IMR-90 (cell line): ENCODE measurements at regions not wholly inside any gene's neighbourhood (a gene's known extent, or its start where the extent isn't known, plus 50 kb on each side); places are given as distances from the start of the nearest gene placed in this dataset.

Source experiments
- ATAC-seq: fragments of 200-7000 bp; cut with Tn5 transposase; 2 replicates; pipeline ENCODE4 v1.9.1; 2020; ENCODE audit warnings: low read depth, mild to moderate bottlenecking, moderate library complexity
- BruUV-seq: library from RNA; stranded (reverse); fragments of 400-500 nt; replicated peaks from 2 replicates; lab custom pipeline; 2021; lab: Mats Ljungman, UMichigan
- CTCF ChIA-PET: fragments of 300-600 bp; formaldehyde crosslinking; extraction: SDS; loops from one replicate; lab custom pipeline; 2021; ENCODE audit warnings: antibody characterized with exemption; lab: Yijun Ruan, JAX
- POLR2A ChIA-PET: fragments of 300-600 bp; sonication (Branson Sonifier 250); formaldehyde crosslinking; loops from one replicate; lab custom pipeline; 2022; ENCODE audit warnings: antibody characterized with exemption; ENCODE audit not compliant: unreplicated experiment; lab: Charles Lee
- DNase-seq: peaks from one replicate; pipeline ENCODE4 v3.0.0; 2013
- H2AFZ ChIP-seq: replicated peaks from 2 replicates; pipeline ENCODE3; 2013; ENCODE audit warnings: low read length, mild to moderate bottlenecking; ENCODE audit not compliant: poor library complexity
- H2AK5ac ChIP-seq: 2 replicates; pipeline ENCODE4 v1.6.1; 2013; ENCODE audit warnings: low read depth, low read length, inconsistent platforms
- H2AK9ac ChIP-seq: replicated peaks from 2 replicates; pipeline ENCODE3; 2013; ENCODE audit warnings: mild to moderate bottlenecking, low read depth, low read length, moderate library complexity; ENCODE audit not compliant: poor library complexity
- H2BK120ac ChIP-seq: 2 replicates; pipeline ENCODE4 v1.6.1; 2013; ENCODE audit warnings: low read depth, low read length, inconsistent platforms
- H2BK15ac ChIP-seq: 3 replicates; pipeline ENCODE4 v1.6.1; 2013; ENCODE audit warnings: low read depth, low read length, inconsistent platforms
- H2BK20ac ChIP-seq: 2 replicates; pipeline ENCODE4 v1.6.1; 2013; ENCODE audit warnings: low read depth, mild to moderate bottlenecking, inconsistent platforms, low read length, moderate library complexity
- H2BK5ac ChIP-seq: 2 replicates; pipeline ENCODE4 v1.6.1; 2013; ENCODE audit warnings: mild to moderate bottlenecking, low read depth, low read length, inconsistent platforms; ENCODE audit not compliant: poor library complexity, severe bottlenecking
- H3K14ac ChIP-seq: replicated peaks from 2 replicates; pipeline ENCODE4 v1.6.1; 2013; ENCODE audit warnings: low read depth, low read length, inconsistent platforms
- H3K18ac ChIP-seq: 2 replicates; pipeline ENCODE4 v1.6.1; 2013; ENCODE audit warnings: low read depth, low read length, control low read depth
- H3K23ac ChIP-seq: 2 replicates; pipeline ENCODE4 v1.6.1; 2013; ENCODE audit warnings: low read depth, low read length, inconsistent platforms
- H3K27ac ChIP-seq: 2 replicates; pipeline ENCODE4 v1.5.1; 2013; ENCODE audit warnings: mild to moderate bottlenecking, control low read depth, low read length; ENCODE audit not compliant: insufficient read depth
- H3K27me3 ChIP-seq: 2 replicates; pipeline ENCODE4 v1.6.1; 2013; ENCODE audit warnings: low read length; ENCODE audit not compliant: control insufficient read depth, insufficient read depth
- H3K36me3 ChIP-seq: 2 replicates; pipeline ENCODE4 v1.6.1; 2013; ENCODE audit warnings: low read length, mixed read lengths; ENCODE audit not compliant: control insufficient read depth, insufficient read depth
- H3K4ac ChIP-seq: 2 replicates; pipeline ENCODE4 v1.6.1; 2013; ENCODE audit warnings: low read depth, low read length, inconsistent platforms
- H3K4me1 ChIP-seq: 2 replicates; pipeline ENCODE4 v1.6.1; 2013; ENCODE audit warnings: low read length, mixed read lengths; ENCODE audit not compliant: control insufficient read depth, insufficient read depth
- H3K4me2 ChIP-seq: 2 replicates; pipeline ENCODE4 v1.6.1; 2013; ENCODE audit warnings: low read depth, mild to moderate bottlenecking, control low read depth, low read length, moderate library complexity
- H3K4me3 ChIP-seq: 2 replicates; pipeline ENCODE4 v1.5.1; 2013; ENCODE audit warnings: low read depth, mild to moderate bottlenecking, control low read depth, low read length, moderate library complexity; ENCODE audit not compliant: insufficient read depth
- H3K56ac ChIP-seq: 2 replicates; pipeline ENCODE4 v1.6.1; 2013; ENCODE audit warnings: low read length, inconsistent platforms; ENCODE audit not compliant: insufficient read depth; ENCODE audit errors: extremely low read depth
- H3K79me1 ChIP-seq, 2 experiments: 2 replicates each; pipeline ENCODE4 v1.6.1; 2013; ENCODE audit warnings: low read length in 2 of 2, inconsistent platforms in 1 of 2, low read depth in 1 of 2
- H3K9ac ChIP-seq: 2 replicates; pipeline ENCODE4 v1.6.1; 2013; ENCODE audit warnings: low read depth, low read length, control low read depth
- H3K9me1 ChIP-seq: 2 replicates; pipeline ENCODE4 v1.6.1; 2013; ENCODE audit warnings: low read length, inconsistent platforms; ENCODE audit not compliant: insufficient read depth
- H3K9me3 ChIP-seq: 2 replicates; pipeline ENCODE4 v1.6.1; 2013; ENCODE audit warnings: low read length; ENCODE audit not compliant: control insufficient read depth, insufficient read depth
- H4K20me1 ChIP-seq: 2 replicates; pipeline ENCODE4 v1.6.1; 2013; ENCODE audit warnings: low read length, inconsistent platforms; ENCODE audit not compliant: insufficient read depth
- H4K5ac ChIP-seq: 2 replicates; pipeline ENCODE4 v1.6.1; 2013; ENCODE audit warnings: mild to moderate bottlenecking, low read depth, low read length, control low read depth
- H4K8ac ChIP-seq, 2 experiments: 2 replicates each; pipeline ENCODE4 v1.6.1; 2013; ENCODE audit warnings: low read depth in 2 of 2, low read length in 2 of 2, control low read depth in 1 of 2, inconsistent platforms in 1 of 2
- H4K91ac ChIP-seq: 2 replicates; pipeline ENCODE4 v1.6.1; 2013; ENCODE audit warnings: low read depth, low read length, inconsistent platforms; ENCODE audit not compliant: insufficient read depth
- BHLHE40 ChIP-seq: fragments of 150-350 bp; IDR thresholded peaks from 2 replicates; pipeline ENCODE4 v1.6.1; 2016; ENCODE audit warnings: mild to moderate bottlenecking, low read depth, low read length
- CEBPB ChIP-seq: IDR thresholded peaks from 2 replicates; pipeline ENCODE4 v1.6.1; 2012; ENCODE audit warnings: low read depth, low read length, improper control_type of control experiment
- CHD1 ChIP-seq: IDR thresholded peaks from 2 replicates; pipeline ENCODE4 v1.6.1; 2012; ENCODE audit warnings: low read depth, low read length, improper control_type of control experiment
- FOS ChIP-seq: fragments of 150-350 bp; IDR thresholded peaks from 2 replicates; pipeline ENCODE4 v1.6.1; 2016; ENCODE audit warnings: low read depth, low read length
- MAFK ChIP-seq: IDR thresholded peaks from 2 replicates; pipeline ENCODE4 v1.6.1; 2012; ENCODE audit warnings: low read depth, low read length, improper control_type of control experiment
- MAZ ChIP-seq: IDR thresholded peaks from 2 replicates; pipeline ENCODE4 v1.6.1; 2012; ENCODE audit warnings: low read depth, mild to moderate bottlenecking, low read length, improper control_type of control experiment, moderate library complexity, borderline replicate concordance
- MXI1 ChIP-seq: IDR thresholded peaks from 2 replicates; pipeline ENCODE4 v1.6.1; 2012; ENCODE audit warnings: low read depth, mild to moderate bottlenecking, low read length, moderate library complexity, borderline replicate concordance
- NFE2L2 ChIP-seq: fragments of 150-350 bp; IDR thresholded peaks from 2 replicates; pipeline ENCODE4 v1.6.1; 2016; ENCODE audit warnings: low read depth, mild to moderate bottlenecking, low read length
- POLR2A ChIP-seq: IDR thresholded peaks from 2 replicates; pipeline ENCODE4 v1.6.1; 2012; ENCODE audit warnings: mild to moderate bottlenecking, low read depth, low read length
- RAD21 ChIP-seq: IDR thresholded peaks from 2 replicates; pipeline ENCODE4 v1.6.1; 2012; ENCODE audit warnings: low read length, improper control_type of control experiment
- RCOR1 ChIP-seq: IDR thresholded peaks from 2 replicates; pipeline ENCODE4 v1.6.1; 2012; ENCODE audit warnings: mild to moderate bottlenecking, low read length, improper control_type of control experiment; ENCODE audit not compliant: insufficient replicate concordance
- RFX5 ChIP-seq: IDR thresholded peaks from 2 replicates; pipeline ENCODE4 v1.8.0; 2012; ENCODE audit warnings: low read depth, mild to moderate bottlenecking, low read length, moderate library complexity
- SMC3 ChIP-seq: fragments of 150-350 bp; IDR thresholded peaks from 2 replicates; pipeline ENCODE4 v1.6.1; 2016; ENCODE audit warnings: low read depth, mild to moderate bottlenecking, antibody characterized with exemption, low read length, moderate library complexity
- WGBS, 2 experiments: methylation state at CpG; one replicate each; pipeline versions ENCODE4 v1.1.5 to v1.1.7; 2013; ENCODE audit warnings: missing lambda C conversion rate in 2 of 2; ENCODE audit not compliant: insufficient read length in 1 of 2; ENCODE audit errors: extremely low coverage in 2 of 2; 5-methylcytosine and 5-hydroxymethylcytosine counted together
- dilution Hi-C: fragments of 300-500 bp; cut with HindIII; formaldehyde crosslinking; loops from one replicate; pipeline ENCODE4 v1.14.3; 2018; ENCODE audit warnings: low sequenced_read_pairs; ENCODE audit not compliant: unreplicated experiment
- in situ Hi-C: fragments of 300-500 bp; cut with MboI; formaldehyde crosslinking; loops from 3 replicates; pipeline ENCODE4 v1.14.3; 2019; ENCODE audit warnings: low sequenced_read_pairs, inconsistent platforms, mixed read lengths
- intact Hi-C: fragments of 100-400 bp; cut with micrococcal nuclease; formaldehyde crosslinking; loops from 2 replicates; pipeline ENCODE4 v1.10.0; 2022
- TF ChIP-seq, protein P1 (sequence below): fragments of 150-350 bp; IDR thresholded peaks from 2 replicates; pipeline ENCODE4 v1.6.1; 2016; ENCODE audit warnings: low read depth, mild to moderate bottlenecking, low read length, moderate library complexity, borderline replicate concordance
- TF ChIP-seq, protein P2 (sequence below): conservative IDR thresholded peaks from 2 replicates; pipeline ENCODE4 v1.5.1; 2012; ENCODE audit warnings: mild to moderate bottlenecking, low read depth, low read length, improper control_type of control experiment
- TF ChIP-seq, protein P3 (sequence below): fragments of 150-350 bp; IDR thresholded peaks from 2 replicates; pipeline ENCODE4 v1.6.1; 2017; ENCODE audit warnings: mild to moderate bottlenecking, antibody characterized with exemption, low read length, low read depth

DNA sequence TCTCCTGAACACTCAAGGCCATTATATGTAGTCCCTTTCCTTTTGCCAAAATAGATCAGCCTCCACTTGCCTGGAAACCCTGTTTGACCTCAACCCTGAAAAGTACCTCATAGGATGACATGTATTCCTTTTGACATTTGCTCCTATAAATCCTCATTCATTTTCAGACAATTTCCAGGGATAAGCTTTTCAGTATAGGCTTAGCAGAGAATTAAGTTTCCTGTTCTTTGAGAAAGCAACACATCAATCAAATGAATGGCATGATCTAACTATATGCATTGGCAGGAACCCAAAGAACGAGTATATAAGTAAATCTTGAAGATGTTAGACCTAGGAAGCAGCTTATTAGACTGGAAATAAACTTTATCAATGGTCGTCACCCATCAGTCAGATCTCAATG, 483.0 kb downstream of the CCDC85A start:
- H3K4me3 ChIP-seq: no peak overlapping the region

More for the DNA sequence above, 483.0 kb downstream of the CCDC85A start:
- in situ Hi-C loops: no loop called here
- no peak for ATAC-seq
- H3K27me3 ChIP-seq: no peaks in the 10 kb centered on the region
- WGBS, 2 experiments: no CpG with 5 or more reads among the region's 2 CpGs
- H4K91ac ChIP-seq: no peak overlapping the region
- H3K4me1 ChIP-seq: no peaks in the 10 kb centered on the region
- H3K36me3 ChIP-seq: no peaks in the 10 kb centered on the region
- TF ChIP-seq RCOR1 (no peak), RAD21 (no peak), FOS (no peak), MAFK (no peak), BHLHE40 (no peak), MAZ (no peak), NFE2L2 (no peak), POLR2A (no peak), RFX5 (no peak), CEBPB (no peak), CHD1 (no peak), SMC3 (no peak), MXI1 (no peak)
- TF ChIP-seq, protein P1, sequence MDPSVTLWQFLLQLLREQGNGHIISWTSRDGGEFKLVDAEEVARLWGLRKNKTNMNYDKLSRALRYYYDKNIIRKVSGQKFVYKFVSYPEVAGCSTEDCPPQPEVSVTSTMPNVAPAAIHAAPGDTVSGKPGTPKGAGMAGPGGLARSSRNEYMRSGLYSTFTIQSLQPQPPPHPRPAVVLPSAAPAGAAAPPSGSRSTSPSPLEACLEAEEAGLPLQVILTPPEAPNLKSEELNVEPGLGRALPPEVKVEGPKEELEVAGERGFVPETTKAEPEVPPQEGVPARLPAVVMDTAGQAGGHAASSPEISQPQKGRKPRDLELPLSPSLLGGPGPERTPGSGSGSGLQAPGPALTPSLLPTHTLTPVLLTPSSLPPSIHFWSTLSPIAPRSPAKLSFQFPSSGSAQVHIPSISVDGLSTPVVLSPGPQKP: no peak
- TF ChIP-seq, protein P2, sequence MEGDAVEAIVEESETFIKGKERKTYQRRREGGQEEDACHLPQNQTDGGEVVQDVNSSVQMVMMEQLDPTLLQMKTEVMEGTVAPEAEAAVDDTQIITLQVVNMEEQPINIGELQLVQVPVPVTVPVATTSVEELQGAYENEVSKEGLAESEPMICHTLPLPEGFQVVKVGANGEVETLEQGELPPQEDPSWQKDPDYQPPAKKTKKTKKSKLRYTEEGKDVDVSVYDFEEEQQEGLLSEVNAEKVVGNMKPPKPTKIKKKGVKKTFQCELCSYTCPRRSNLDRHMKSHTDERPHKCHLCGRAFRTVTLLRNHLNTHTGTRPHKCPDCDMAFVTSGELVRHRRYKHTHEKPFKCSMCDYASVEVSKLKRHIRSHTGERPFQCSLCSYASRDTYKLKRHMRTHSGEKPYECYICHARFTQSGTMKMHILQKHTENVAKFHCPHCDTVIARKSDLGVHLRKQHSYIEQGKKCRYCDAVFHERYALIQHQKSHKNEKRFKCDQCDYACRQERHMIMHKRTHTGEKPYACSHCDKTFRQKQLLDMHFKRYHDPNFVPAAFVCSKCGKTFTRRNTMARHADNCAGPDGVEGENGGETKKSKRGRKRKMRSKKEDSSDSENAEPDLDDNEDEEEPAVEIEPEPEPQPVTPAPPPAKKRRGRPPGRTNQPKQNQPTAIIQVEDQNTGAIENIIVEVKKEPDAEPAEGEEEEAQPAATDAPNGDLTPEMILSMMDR: no peak
- TF ChIP-seq, protein P3, sequence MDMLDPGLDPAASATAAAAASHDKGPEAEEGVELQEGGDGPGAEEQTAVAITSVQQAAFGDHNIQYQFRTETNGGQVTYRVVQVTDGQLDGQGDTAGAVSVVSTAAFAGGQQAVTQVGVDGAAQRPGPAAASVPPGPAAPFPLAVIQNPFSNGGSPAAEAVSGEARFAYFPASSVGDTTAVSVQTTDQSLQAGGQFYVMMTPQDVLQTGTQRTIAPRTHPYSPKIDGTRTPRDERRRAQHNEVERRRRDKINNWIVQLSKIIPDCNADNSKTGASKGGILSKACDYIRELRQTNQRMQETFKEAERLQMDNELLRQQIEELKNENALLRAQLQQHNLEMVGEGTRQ: no peak
- no peak overlapping the region; the same call in 1 of the 2 replicates for H3K56ac ChIP-seq
- H3K18ac ChIP-seq: no peak overlapping the region
- no peak overlapping the region for H3K14ac ChIP-seq
- no peaks in the 10 kb centered on the region for H3K9me3 ChIP-seq
- no TSS peak for BruUV-seq
- ChIA-PET POLR2A (no interaction called here), CTCF (no interaction called here)
- H2BK15ac ChIP-seq: no peak overlapping the region
- H2AK9ac ChIP-seq: no peak overlapping the region
- H3K9ac ChIP-seq: no peak overlapping the region
- no peak overlapping the region for H3K23ac ChIP-seq
- H3K79me1 ChIP-seq: no peaks in the 10 kb centered on the region
- H2BK5ac ChIP-seq: no peak overlapping the region
- intact Hi-C loops: no loop called here
- no peak overlapping the region for H3K4ac ChIP-seq
- no peak overlapping the region for H2AFZ ChIP-seq
- no peak overlapping the region for H4K5ac ChIP-seq
- dilution Hi-C loops: no loop called here
- no peak overlapping the region for H4K8ac ChIP-seq
- H4K20me1 ChIP-seq: no peaks in the 10 kb centered on the region
- H2AK5ac ChIP-seq: no peak overlapping the region
- no peak for DNase-seq
- H3K27ac ChIP-seq: no peak overlapping the region
- H2BK120ac ChIP-seq: no peak overlapping the region
- no peaks in the 10 kb centered on the region for H3K9me1 ChIP-seq
- no peak overlapping the region for H2BK20ac ChIP-seq
- H3K4me2 ChIP-seq: no peak overlapping the region
